ENCODE measurements at regions not wholly inside any gene's neighbourhood (a gene's known extent, or its start where the extent isn't known, plus 50 kb on each side); places are given as distances from the start of the nearest gene placed in this dataset.
A peak's percentile ranks its signal among the peaks of the same experiment; 100 is the strongest.
"Not testable (repeated sequence)": the region's sequence is repeated elsewhere in the genome, so short reads cannot be mapped to it uniquely, and the experiment has no call there.

DNA sequence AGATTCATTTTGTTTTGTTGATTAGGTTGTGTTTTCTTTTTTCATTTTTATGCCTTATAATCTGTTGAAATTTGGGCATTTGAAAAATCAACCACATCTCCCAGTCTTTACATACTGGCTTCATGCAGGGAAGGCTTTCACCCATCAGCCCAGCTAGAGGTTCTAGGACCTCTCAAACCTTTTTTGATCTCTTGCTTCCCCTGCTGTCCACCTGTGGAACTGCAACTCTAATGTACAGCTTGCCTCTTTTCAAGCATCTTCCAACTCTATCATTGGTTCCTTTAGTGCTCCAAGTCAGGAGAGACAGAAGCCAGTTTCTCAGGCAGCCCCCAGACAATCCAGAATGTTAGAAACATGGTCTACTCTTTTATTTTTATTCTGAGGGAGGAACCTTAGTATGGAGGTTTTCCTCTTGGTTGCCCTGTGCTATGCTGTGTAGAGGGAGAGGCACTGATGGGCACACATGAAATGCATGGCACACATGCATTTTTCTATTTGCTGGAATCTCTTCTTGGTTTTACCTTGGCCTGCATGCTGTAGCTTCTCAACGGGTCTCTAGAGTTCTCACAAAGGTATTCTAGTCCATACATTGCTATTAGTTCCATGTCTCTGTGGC is 107.2 kb upstream of the L3MBTL4 start:
- DNase-seq (ENCODE audit: extremely low read depth, low read depth) = peak; percentile 55

DNA sequence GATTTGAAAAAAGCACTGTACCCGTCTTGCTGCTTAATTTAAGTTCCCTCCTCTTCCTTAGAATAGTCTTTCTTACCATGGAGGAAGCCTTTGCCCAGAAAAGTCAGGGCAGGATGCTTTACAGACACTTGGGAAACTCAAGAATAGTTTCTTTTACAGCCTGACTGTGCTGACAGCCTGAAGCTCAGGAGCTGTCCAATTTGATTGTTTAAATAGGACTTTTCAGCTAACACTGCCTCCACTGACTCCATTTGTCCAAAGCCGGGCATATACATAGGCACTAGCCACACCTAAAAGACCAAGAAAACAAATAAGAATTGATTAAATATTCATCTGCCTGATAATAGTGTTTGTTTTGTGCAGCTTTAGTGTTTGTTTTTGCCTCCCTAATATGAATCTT is 110.9 kb upstream of the L3MBTL4 start:
- no peak for DNase-seq (ENCODE audit: extremely low read depth, low read depth)

DNA sequence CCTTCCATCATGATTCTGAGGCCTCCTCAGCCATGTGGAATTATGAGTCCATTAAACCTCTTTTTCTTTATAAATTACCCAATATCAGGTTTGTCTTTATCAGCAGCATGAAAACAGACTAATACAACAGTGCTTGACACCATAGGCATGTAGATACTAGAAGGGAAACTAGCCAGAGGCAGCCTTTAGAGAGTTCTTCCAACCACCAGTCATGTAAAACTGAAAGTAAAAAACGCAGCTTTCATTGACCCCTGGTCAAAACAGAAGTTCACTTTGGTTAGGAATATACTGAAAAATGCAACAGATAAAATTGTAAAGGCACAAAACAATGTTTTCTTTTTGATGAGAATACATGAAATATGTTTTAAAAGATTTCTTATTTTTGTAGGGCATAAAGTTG is 122.8 kb upstream of the L3MBTL4 start:
- DNase-seq (ENCODE audit: extremely low read depth, low read depth) = no peak

DNA sequence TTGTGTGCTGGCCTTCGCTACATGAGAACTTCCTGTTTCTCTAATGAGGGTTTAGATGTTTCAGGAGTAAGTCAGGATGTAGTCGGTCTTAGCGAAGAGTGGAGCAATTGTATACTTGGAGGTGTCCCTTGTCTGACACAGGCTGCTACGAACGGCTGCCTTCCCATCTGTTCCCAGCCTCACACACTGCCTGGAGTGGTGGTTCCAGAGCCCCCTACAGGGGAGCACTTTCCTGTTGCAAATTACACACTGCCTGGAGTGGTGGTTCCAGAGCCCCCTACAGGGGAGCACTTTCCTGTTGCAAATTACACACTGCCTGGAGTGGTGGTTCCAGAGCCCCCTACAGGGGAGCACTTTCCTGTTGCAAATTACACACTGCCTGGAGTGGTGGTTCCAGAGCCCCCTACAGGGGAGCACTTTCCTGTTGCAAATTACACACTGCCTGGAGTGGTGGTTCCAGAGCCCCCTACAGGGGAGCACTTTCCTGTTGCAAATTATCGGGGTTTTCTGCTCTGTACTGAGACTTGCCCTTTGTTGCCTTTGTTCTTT is 126.5 kb upstream of the L3MBTL4 start:
- not testable (repeated sequence) for DNase-seq (ENCODE audit: extremely low read depth, low read depth)

DNA sequence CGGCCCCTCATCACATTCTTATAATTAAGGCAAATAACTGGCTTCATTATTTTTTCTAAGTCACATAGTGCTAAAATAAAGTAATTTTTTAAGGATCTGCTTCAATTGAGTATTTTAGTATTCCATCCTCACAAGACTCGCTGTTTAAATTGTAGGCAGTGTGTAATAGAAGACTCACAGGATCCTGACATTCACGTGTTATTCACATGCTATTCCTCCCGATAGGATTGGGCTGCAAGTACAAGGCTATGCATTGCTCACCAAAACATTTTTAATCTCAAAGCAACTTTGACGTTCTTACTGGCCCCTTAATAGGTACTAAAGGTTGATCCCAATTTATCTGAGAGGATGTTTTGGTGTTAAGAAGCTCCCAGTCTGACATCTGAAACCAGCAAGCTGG is 127.6 kb upstream of the L3MBTL4 start:
- DNase-seq (ENCODE audit: extremely low read depth, low read depth) = no peak

DNA sequence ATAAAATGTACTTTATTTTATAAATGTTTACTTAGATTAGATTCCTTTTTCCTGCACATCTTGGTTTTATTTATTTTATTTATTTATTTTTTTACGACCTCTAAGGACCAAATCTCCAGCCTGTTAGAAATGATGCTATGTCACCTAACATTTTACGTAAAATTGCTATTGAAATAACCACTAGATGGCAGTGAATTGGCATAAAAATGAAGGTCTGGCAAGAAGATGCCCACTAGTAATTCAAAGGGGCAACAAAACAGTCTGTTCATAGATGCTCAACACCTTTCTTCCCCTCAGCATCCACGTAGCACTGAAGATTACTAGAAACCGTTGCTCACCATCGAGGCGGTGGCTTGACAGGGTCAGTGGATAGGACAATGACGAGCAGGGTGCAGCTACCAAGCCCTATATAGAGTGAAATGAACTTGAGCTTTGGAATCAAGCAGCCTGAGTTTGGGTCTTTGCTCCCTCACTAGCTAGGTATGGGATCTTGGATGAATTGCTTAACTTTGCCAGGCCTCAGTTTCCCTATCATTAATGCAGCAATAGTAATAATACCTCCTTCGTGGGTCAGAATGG is 128.7 kb upstream of the L3MBTL4 start:
- DNase-seq (ENCODE audit: extremely low read depth, low read depth) = peak; percentile 21

DNA sequence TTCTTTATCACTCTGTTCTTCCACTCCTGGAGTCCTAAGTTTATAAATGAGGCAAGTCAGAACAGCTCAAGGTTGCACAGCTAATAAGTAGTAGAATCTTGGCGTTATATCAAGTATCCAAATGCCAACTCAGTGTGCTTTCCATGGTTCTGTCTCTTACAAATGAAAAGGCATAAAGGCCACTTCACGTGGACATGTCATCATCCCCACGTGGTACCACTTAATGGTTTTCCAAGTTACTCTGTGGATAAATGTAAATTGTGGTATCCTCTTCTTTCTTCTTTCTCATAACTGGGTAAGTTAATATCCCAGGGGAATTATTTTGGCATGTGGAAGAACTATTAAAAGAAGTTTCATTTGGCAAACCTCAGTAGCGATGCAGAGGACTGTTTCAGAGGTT is 131.5 kb upstream of the L3MBTL4 start:
- no peak for DNase-seq (ENCODE audit: extremely low read depth, low read depth)

DNA sequence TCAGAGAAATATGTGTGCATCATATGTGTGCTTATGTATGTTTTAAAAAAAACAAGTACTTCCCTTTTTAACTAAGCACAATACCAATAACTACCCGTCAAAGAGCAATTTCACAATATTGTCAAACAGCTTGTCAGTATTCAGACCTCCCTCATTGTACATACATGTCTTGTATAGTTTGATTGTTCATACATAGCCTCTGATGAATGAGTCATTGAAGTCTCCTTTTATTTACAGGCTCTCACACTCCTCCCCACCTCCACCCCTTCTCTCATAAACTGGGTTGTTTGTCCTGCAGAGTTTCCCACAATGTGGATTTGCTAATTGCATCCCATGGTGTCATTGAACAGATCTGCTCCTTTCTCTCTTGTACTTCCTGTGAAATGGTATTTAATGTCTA is 132.8 kb upstream of the L3MBTL4 start:
- DNase-seq (ENCODE audit: extremely low read depth, low read depth) = no peak

DNA sequence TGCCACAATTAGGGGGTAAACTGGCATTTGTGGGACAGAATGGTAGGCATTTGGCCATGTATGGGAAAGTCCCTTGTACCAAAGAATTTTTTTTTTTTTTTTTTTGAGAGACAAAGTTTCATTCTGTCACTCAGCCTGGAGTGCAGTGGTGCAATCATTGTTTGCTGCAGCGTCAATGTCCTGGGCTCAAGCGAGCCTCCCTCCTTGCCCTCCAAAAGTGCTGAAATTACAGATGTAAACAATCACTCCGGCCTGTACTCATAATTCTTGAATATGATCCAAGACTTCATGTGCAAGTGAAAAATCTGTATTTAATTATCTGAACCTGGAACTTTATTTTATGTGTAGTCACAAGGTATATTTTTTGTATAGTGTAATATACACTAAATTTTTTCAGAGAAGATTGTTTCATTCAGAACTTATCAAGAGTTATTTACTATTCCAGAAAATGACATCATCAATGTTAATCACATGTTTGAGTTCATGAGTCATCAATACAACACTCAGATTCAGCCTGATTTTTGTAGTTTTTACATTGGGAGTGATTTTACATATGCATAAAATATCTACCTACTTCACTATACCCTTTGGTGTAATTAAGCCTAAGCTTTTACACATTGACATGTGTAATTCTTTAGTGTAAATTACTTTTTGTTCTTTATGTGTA is 138.7 kb upstream of the L3MBTL4 start:
- no peak for DNase-seq (ENCODE audit: extremely low read depth, low read depth)

DNA sequence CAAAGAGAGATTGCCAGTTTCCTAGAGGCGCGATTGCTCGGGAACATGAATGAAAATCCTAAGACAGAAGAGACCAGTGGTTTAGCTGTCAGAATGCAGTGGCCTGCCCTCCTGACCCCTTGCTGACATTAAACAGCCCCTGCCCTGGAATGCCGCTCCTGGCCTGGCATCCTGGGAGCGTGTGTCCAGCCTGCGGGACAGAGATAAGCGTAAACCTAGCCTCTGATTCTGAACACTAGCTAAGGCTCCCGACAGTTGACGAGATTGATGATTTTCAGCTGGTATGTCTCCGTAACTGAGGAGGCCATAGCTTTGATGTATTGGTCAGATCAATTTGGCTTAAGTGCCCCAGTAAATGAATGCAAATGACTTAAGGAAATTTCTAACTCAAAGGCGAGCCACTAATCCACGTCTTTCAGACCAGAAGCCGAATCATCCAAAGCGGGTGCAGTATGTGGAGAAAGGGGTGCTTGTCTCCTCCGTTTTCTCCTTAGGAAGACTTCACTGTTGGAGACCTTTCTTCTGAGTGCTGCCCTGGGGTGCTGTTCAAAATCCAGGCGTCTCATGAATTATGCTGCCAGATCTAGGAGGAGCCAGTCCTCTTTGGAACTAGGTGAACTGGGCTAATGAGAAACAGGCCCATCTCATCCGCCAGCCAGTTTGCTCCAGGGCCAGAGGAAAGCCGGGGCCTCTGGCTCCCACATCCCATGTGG is 142.5 kb upstream of the L3MBTL4 start:
- no peak for DNase-seq (ENCODE audit: extremely low read depth, low read depth)

DNA sequence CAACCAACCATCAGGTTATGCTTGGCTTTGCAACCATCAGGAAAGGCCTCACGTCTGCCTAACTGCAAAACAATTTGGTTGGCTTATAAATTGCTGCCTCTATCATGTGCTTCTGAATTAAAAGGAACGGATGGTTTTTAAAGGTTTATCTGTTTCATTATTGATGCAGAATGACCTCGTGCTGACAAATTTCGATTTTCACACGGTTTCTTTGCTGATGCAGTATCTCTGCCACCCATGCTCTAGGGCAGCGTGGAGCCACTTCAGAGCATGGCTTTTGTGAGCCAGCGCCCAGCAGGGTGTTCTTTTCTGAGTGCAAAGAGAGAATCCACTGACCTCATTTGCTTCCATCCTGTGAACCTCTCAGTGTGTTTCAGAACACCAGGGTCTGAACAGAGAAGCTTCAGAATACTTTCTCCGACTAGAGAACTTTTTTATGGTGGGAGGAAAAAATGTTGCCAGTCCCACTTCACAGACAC is 143.1 kb upstream of the L3MBTL4 start:
- no peak for DNase-seq (ENCODE audit: extremely low read depth, low read depth)

DNA sequence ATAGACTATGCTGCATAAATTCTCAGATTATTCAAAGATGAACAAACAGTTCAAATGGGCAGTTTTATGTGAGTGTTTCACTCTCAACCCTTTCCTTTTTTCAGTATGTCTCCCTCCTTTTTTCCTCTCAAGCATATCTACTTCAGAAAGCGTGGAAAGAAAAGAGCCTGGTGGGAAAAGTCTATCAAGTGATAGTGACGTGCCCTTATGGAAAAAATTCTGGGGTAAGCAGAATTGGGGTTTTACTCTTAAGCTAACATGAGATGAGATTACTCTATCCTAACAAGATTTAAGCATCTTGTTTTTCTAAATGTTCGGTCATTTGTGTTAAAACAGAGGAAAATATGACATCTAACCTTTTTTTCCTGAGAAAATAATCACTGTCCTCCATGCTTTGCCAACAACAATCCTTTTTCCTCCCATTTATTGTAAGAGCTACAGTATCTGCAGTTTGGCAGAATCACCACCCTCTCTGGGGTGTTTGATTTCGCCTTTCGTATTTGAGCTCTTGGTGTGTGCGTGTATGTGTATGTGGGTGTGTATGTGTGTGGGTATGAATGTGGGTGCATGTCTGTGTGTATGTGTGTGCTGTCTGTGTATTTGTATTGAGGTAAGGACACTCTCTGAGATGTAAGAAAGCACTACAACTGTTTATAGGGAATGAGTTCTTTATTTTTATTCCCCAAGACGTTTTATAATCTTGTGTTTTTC is 143.9 kb upstream of the L3MBTL4 start:
- DNase-seq (ENCODE audit: extremely low read depth, low read depth) = no peak

DNA sequence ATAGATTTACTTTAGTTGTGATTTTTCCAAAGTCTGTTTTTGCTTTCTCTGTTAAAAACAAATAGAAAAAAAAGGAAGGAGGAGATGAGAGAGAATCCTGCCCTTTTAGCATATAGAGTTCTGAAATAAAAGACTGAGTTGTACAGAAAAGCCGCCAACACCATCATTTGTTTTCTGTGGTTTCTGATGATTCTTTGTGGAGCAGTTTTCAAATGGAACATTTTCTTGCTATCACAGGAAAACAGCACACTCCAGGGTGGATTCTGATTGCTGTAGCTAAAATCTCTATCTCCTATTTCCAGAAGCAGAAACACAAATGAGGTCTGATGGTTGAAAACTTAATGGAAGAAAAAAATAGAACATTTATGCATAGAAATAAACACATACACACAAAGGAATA is 144.6 kb upstream of the L3MBTL4 start:
- DNase-seq (ENCODE audit: extremely low read depth, low read depth) = no peak

DNA sequence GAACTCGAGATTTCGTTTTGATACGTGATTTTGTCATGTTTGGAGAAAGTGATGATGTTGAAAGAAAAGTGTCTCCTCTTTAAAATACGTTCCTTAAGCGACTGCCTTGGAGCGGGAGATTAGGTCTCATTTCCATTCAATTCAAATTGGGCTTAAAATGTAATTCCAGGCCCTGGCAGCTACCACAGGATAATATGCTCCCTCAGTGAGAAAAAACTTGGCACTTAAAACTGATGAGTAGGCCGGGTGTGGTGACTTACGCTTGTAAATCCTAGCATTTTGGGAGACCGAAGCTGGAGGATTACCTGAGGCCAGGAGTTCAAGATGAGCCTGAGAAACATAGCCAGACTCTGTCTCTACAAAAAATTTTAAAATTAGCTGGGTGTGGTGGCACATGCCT is 146.3 kb upstream of the L3MBTL4 start:
- no peak for DNase-seq (ENCODE audit: extremely low read depth, low read depth)

DNA sequence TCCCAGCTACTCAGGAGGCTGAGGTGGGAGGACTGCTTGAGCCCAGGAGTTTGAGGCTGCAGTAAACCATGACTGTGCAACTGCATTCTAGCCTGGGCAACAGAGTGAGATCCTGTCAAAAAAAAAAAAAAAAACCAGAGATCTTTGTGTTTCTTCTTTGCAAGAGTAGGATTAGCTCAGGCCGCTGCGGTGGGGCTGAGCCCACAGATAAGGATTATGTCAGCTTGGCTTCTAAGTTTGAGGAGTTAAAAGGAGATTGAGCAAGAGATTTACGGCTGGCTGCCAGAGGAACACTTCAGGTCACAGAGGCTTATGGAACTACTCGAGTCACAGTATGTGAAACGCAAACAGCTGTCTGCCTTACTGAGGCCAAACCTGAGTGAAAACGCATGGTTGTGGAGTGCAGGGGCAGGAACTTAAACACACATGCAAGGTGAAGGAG is 146.7 kb upstream of the L3MBTL4 start:
- no peak for DNase-seq (ENCODE audit: extremely low read depth, low read depth)

DNA sequence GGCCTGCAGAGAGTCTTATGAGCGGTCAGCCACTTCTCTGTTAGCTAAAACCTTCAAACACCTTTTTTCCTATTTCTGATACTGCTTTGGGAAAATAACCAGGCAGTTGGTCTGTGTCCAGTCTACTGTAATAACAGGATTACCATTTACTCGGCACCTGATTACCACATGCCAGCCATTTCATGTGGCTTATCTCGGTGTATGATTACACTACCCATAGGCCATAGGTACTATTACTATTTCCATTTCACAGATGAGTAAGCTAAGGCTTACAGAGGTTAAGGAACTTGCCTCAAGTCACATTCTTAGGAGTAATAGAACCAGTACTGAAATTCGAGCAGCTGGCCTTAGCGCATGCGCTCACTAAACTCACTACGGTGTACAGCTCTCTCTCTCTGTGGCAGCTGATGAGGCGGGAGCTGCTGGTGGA is 147.2 kb upstream of the L3MBTL4 start:
- DNase-seq (ENCODE audit: extremely low read depth, low read depth) = no peak

DNA sequence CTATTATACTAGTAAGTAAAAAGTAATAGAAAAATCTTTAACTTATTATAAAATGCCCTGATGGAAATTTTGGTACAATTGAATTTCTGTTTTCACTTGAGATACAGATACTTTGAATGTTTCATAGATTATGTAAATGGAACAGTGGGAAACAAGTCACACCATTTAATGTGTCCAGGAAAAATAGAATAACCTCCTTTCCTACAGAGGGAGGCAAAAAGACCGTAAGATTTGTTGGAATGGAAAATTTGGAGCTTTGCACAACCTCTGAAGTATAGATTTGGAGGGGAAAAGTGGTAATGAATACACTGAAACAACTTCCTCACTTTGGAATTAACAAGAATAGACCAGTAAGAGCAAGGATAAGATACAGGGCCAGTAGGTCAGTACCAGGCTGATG is 149.2 kb upstream of the L3MBTL4 start:
- DNase-seq (ENCODE audit: extremely low read depth, low read depth) = no peak

DNA sequence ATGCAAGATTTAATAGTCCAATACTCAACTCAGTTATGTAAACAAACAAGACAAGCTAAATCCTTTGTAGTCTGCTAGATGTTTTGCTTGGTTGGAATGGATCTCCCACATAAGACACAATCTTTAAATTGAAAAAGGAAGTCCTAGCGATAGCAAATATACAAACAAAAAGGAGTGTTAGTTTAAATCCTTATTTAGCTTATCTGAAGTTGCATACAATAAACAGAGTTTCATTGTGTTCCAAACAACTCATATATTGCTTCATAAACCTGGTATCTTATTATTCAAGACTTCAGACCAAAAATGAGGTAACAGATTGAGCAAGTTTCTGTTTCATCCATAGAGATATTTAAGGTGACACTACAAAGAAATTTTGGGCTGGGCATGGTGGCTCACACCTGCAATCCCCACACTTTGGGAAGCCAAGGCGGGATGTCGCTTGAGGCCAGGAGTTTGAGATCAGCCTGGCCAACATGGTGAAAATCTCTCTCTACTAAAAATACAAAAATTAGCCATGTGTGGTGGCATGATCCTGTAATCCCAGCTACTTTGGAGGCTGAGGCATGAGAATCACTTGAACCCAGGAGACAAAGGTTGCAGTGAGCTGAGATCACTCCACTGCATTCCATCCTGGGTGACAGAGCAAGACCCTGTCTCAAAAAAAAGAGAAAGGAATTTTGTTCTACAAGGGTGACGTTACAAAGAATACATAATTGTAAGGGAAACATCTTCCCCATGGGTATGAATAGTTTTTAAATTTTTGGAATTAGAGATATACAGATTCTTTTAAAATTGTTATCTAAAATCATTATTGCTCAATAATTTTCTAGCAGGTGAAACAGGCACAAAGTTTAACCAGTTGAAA is 150.5 kb upstream of the L3MBTL4 start:
- DNase-seq (ENCODE audit: extremely low read depth, low read depth) = no peak

DNA sequence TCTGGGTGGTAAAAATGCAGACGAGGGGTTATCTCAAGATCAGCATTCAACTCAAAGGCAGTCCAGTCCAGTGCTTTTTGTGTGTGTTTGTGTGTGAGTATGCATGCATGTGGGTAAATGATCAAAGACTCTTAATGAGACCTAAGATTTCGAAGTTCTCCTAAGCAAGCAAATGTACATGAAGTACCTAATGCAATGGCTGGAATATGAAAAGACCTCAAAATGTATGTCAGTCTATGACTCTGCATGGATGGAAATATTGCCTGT is 151.0 kb upstream of the L3MBTL4 start:
- no peak for DNase-seq (ENCODE audit: extremely low read depth, low read depth)

DNA sequence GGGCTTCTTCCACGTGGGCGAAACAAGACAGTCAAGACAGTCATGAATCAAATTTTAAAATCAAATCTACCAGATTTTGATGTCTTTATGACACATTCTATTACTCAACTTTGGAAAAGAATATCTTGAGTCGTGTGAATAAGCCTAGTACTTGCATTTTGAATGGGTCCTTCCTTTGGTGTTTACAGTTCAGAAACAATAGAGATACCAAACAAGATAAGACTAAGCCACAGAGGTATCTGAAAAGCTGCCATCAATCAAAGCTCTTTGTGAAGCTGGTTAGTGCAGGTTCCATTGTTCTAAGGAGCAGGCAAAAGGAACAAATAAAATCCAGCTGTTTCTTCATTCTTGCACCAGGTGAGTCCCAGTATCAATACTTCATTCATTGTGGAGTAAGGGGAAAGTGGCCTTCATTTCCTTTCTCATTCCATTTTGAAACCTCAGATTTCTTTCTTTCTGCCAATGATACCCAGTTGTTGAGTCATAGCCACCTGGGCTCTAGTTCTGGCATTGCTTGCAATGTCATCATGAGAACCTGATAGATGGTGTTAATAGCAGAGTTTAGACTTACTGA is 151.7 kb upstream of the L3MBTL4 start:
- DNase-seq (ENCODE audit: extremely low read depth, low read depth) = no peak

Measured in NCI-H460 (cell line).